H1 (cell line): ENCODE measurements at regions not wholly inside any gene's neighbourhood (a gene's known extent, or its start where the extent isn't known, plus 50 kb on each side); places are given as distances from the start of the nearest gene placed in this dataset.

Experiments used
- CTCF ChIA-PET: fragments of 300-600 bp; sonication (Branson Sonifier 250); formaldehyde crosslinking; loops from one replicate; lab custom pipeline; 2021; ENCODE audit not compliant: partially characterized antibody; lab: Charles Lee
- POLR2A ChIA-PET: fragments of 300-600 bp; sonication (Branson Sonifier 250); formaldehyde crosslinking; loops from one replicate; lab custom pipeline; 2021; ENCODE audit warnings: inconsistent platforms; ENCODE audit not compliant: partially characterized antibody; lab: Charles Lee
- DNase-seq, 2 experiments: peaks; one replicate each; pipeline versions ENCODE4 v3.0.0 to v3.0.0-alpha.2; 2010 to 2022; ENCODE audit warnings: low spot score in 2 of 2, low read depth in 1 of 2, mixed read lengths in 1 of 2
- FAIRE-seq: peaks from 2 replicates; lab custom pipeline; 2011; peaks lifted over from hg19 to GRCh38; lab: Jason Lieb, UNC
- H2AFZ ChIP-seq: 2 replicates; pipeline ENCODE4 v1.8.1; 2012; ENCODE audit warnings: low read length, inconsistent platforms
- H2AK5ac ChIP-seq: 2 replicates; pipeline ENCODE4 v1.6.1; 2013; ENCODE audit warnings: low read depth, low read length
- H2BK120ac ChIP-seq: replicated peaks from 2 replicates; pipeline ENCODE3; 2013; ENCODE audit warnings: low read depth, low read length, inconsistent platforms
- H2BK12ac ChIP-seq: 2 replicates; pipeline ENCODE4 v1.6.1; 2013; ENCODE audit warnings: low read depth, low read length
- H2BK15ac ChIP-seq: 2 replicates; pipeline ENCODE4 v1.6.1; 2013; ENCODE audit warnings: low read length
- H2BK20ac ChIP-seq: 2 replicates; pipeline ENCODE4 v1.6.1; 2013; ENCODE audit warnings: low read length
- H2BK5ac ChIP-seq: 2 replicates; pipeline ENCODE4 v1.6.1; 2013; ENCODE audit warnings: low read depth, low read length
- H3K14ac ChIP-seq: 2 replicates; pipeline ENCODE4 v1.6.1; 2013; ENCODE audit warnings: inconsistent platforms; ENCODE audit not compliant: insufficient read length
- H3K18ac ChIP-seq: 2 replicates; pipeline ENCODE4 v1.6.1; 2013; ENCODE audit warnings: low read length; ENCODE audit errors: extremely low read depth
- H3K23ac ChIP-seq: 2 replicates; pipeline ENCODE4 v1.6.1; 2013; ENCODE audit warnings: inconsistent platforms; ENCODE audit not compliant: insufficient read length
- H3K23me2 ChIP-seq: 2 replicates; pipeline ENCODE4 v1.6.1; 2013; ENCODE audit warnings: low read depth, low read length
- H3K27ac ChIP-seq: 2 replicates; pipeline ENCODE4 v1.6.1; 2011; ENCODE audit warnings: low read depth, low read length, inconsistent platforms
- H3K27me3 ChIP-seq, 4 experiments: replicated peaks in 1 of 4; 1 replicate in 1 of 4; 2 replicates in 3 of 4; pipeline versions ENCODE4 v1.6.1 to v1.8.1; 2011 to 2013; ENCODE audit warnings: low read length in 3 of 4, mild to moderate bottlenecking in 3 of 4, inconsistent platforms in 2 of 4, mixed read lengths in 2 of 4, moderate library complexity in 1 of 4; ENCODE audit not compliant: control insufficient read depth in 3 of 4, insufficient read depth in 3 of 4; ENCODE audit errors: extremely low read depth in 1 of 4
- H3K36me3 ChIP-seq, 4 experiments: 2 replicates each; pipeline versions ENCODE4 v1.6.1 to v1.8.1; 2011 to 2013; ENCODE audit warnings: mild to moderate bottlenecking in 4 of 4, low read length in 3 of 4, moderate library complexity in 2 of 4, control low read depth in 1 of 4, inconsistent platforms in 1 of 4; ENCODE audit not compliant: insufficient read depth in 4 of 4, control insufficient read depth in 2 of 4
- H3K4ac ChIP-seq: replicated peaks from 2 replicates; pipeline ENCODE3; 2013; ENCODE audit warnings: low read length, low read depth, mixed read lengths, inconsistent platforms; ENCODE audit not compliant: insufficient read length
- H3K4me1 ChIP-seq, 4 experiments: replicated peaks in 1 of 4; 1 replicate in 1 of 4; 2 replicates in 3 of 4; pipeline versions ENCODE4 v1.6.1 to v1.8.1; 2011 to 2013; ENCODE audit warnings: low read length in 3 of 4, inconsistent platforms in 2 of 4, mixed read lengths in 1 of 4; ENCODE audit not compliant: insufficient read depth in 4 of 4, control insufficient read depth in 3 of 4
- H3K4me2 ChIP-seq, 2 experiments: 2 replicates each; pipeline versions ENCODE4 v1.6.1 to v1.8.1; 2011 to 2013; ENCODE audit warnings: low read depth in 2 of 2, low read length in 2 of 2, control low read depth in 1 of 2, inconsistent platforms in 1 of 2, mild to moderate bottlenecking in 1 of 2; ENCODE audit not compliant: insufficient read depth in 1 of 2
- H3K4me3 ChIP-seq, 4 experiments: fragments of 200-600, 300-600 bp in 1 of 4; sonication (generic), shearing (Covaris generic), sonication (Bioruptor Twin) in 1 of 4; 2 replicates each; pipeline versions ENCODE4 v1.5.1 to v1.8.1; 2011 to 2016; ENCODE audit warnings: low read length in 4 of 4, low read depth in 3 of 4, control low read depth in 2 of 4, inconsistent platforms in 2 of 4, mild to moderate bottlenecking in 2 of 4, mixed read lengths in 1 of 4, moderate library complexity in 1 of 4; ENCODE audit not compliant: insufficient read depth in 2 of 4; ENCODE audit errors: extremely low read depth in 1 of 4
- H3K56ac ChIP-seq: replicated peaks from 2 replicates; pipeline ENCODE3; 2013; ENCODE audit warnings: low read depth, mild to moderate bottlenecking, mixed read lengths, low read length, inconsistent platforms; ENCODE audit not compliant: insufficient read length
- H3K79me1 ChIP-seq: 2 replicates; pipeline ENCODE4 v1.6.1; 2013; ENCODE audit warnings: low read depth, low read length, control low read depth
- H3K79me2 ChIP-seq, 2 experiments: 2 replicates each; pipeline versions ENCODE4 v1.6.1 to v1.8.1; 2012 to 2013; ENCODE audit warnings: low read length in 2 of 2, mild to moderate bottlenecking in 2 of 2, inconsistent platforms in 1 of 2; ENCODE audit not compliant: insufficient read depth in 2 of 2, control insufficient read depth in 1 of 2
- H3K9ac ChIP-seq, 4 experiments: replicated peaks in 1 of 4; 1 replicate in 1 of 4; 2 replicates in 3 of 4; pipeline versions ENCODE4 v1.6.1 to v1.8.1; 2011 to 2013; ENCODE audit warnings: low read depth in 3 of 4, low read length in 3 of 4, control low read depth in 2 of 4, mild to moderate bottlenecking in 2 of 4, moderate library complexity in 2 of 4, inconsistent platforms in 1 of 4; ENCODE audit errors: extremely low read depth in 1 of 4
- H3K9me3 ChIP-seq, 2 experiments: 2 replicates each; pipeline versions ENCODE4 v1.6.1 to v1.8.1; 2012 to 2013; ENCODE audit warnings: mild to moderate bottlenecking in 2 of 2, moderate library complexity in 2 of 2, control low read depth in 1 of 2, inconsistent platforms in 1 of 2, low read depth in 1 of 2, low read length in 1 of 2, mixed read lengths in 1 of 2; ENCODE audit not compliant: insufficient read depth in 2 of 2
- H4K20me1 ChIP-seq, 2 experiments: replicated peaks in 1 of 2; 2 replicates each; pipeline versions ENCODE3 to v1.8.1; 2011 to 2013; ENCODE audit warnings: inconsistent platforms in 2 of 2, low read length in 2 of 2, mild to moderate bottlenecking in 1 of 2; ENCODE audit not compliant: insufficient read depth in 2 of 2, control insufficient read depth in 1 of 2
- H4K5ac ChIP-seq: 2 replicates; pipeline ENCODE4 v1.6.1; 2013; ENCODE audit warnings: low read length, low read depth, mixed read lengths, inconsistent platforms; ENCODE audit not compliant: insufficient read length
- H4K8ac ChIP-seq: 2 replicates; pipeline ENCODE4 v1.8.0; 2013; ENCODE audit warnings: mild to moderate bottlenecking, moderate library complexity, low read length, inconsistent platforms; ENCODE audit not compliant: insufficient read depth; ENCODE audit errors: extremely low read depth
- H4K91ac ChIP-seq: replicated peaks from 2 replicates; pipeline ENCODE3; 2013; ENCODE audit warnings: low read length, mixed read lengths, inconsistent platforms; ENCODE audit not compliant: insufficient read length
- EP300 ChIP-seq, 2 experiments: IDR thresholded peaks; 1 replicate in 1 of 2; 2 replicates in 1 of 2; pipeline ENCODE4 v1.6.1; 2011 to 2012; ENCODE audit warnings: low read depth in 2 of 2, low read length in 2 of 2, mild to moderate bottlenecking in 2 of 2, borderline replicate concordance in 1 of 2, inconsistent platforms in 1 of 2, moderate library complexity in 1 of 2
- GABPA ChIP-seq: IDR thresholded peaks from 2 replicates; pipeline ENCODE4 v1.6.1; 2011; ENCODE audit warnings: mild to moderate bottlenecking, low read length, moderate library complexity, borderline replicate concordance; ENCODE audit not compliant: insufficient read depth
- JUN ChIP-seq: IDR thresholded peaks from 2 replicates; pipeline ENCODE4 v1.6.1; 2011; ENCODE audit warnings: low read depth, mild to moderate bottlenecking, improper control_type of control experiment, low read length
- SAP30 ChIP-seq: fragments of 300-600 bp; sonication (generic); IDR thresholded peaks from 2 replicates; pipeline ENCODE4 v1.7.1; 2012; ENCODE audit warnings: low read length, moderate library complexity, mild to moderate bottlenecking, inconsistent platforms; ENCODE audit not compliant: insufficient read depth, insufficient replicate concordance
- SP4 ChIP-seq: IDR thresholded peaks from 2 replicates; pipeline ENCODE4 v1.6.1; 2012; ENCODE audit warnings: low read length, inconsistent platforms
- WGBS, 2 experiments: shearing (Covaris generic) in 1 of 2; methylation state at CpG; one replicate each; pipeline versions ENCODE4 v1.1.6 to v1.1.7; 2013 to 2015; ENCODE audit warnings: low lambda C conversion rate in 2 of 2, mixed read lengths in 2 of 2, inconsistent platforms in 1 of 2, low coverage in 1 of 2, missing lambda C conversion rate in 1 of 2; ENCODE audit not compliant: insufficient replicate concordance in 2 of 2, insufficient coverage in 1 of 2, insufficient read length in 1 of 2; ENCODE audit errors: extremely low coverage in 1 of 2, missing lambda C conversion rate in 1 of 2; 5-methylcytosine and 5-hydroxymethylcytosine counted together

GRCh38 chr7:13540429-13540828 is 449.0 kb downstream of the ETV1 start:
- H3K27ac ChIP-seq: no peak overlapping the region
- H3K4ac ChIP-seq: no peak overlapping the region
- no peak overlapping the region for H2AFZ ChIP-seq
- no peaks in the 10 kb centered on the region for H3K4me1 ChIP-seq
- H3K9ac ChIP-seq: no peak overlapping the region
- no peak overlapping the region for H3K4me3 ChIP-seq
- H2BK5ac ChIP-seq: no peak overlapping the region
- H4K8ac ChIP-seq: no peak overlapping the region
- no peaks in the 10 kb centered on the region for H3K36me3 ChIP-seq
- FAIRE-seq (no peak), DNase-seq (no peak)
- POLR2A ChIA-PET: interaction anchor here (0.6 kb wide), 1 partner anchor 17 kb away, joined by 5 read pairs; no protein-coding TSS in a partner anchor
- no peak for TF ChIP-seq JUN
- no peak for TF ChIP-seq SP4
- no peak for TF ChIP-seq EP300 (IDR thresholded peaks at IDR 0.05; ENCODE audit: borderline replicate concordance in 1 of 2, low read depth in 2 of 2, low read length in 2 of 2)
- TF ChIP-seq SAP30: no peak
- no peak for TF ChIP-seq GABPA
- no peak overlapping the region for H2BK20ac ChIP-seq
- no peaks in the 10 kb centered on the region; the same call in 1 of the 2 replicates for H3K23me2 ChIP-seq
- no peak overlapping the region for H3K23ac ChIP-seq
- no peaks in the 10 kb centered on the region for H3K9me3 ChIP-seq
- H2AK5ac ChIP-seq: no peak overlapping the region
- CTCF ChIA-PET: interaction anchor here (0.6 to 1.5 kb wide), 2 partner anchors 15 to 603 kb away, joined by 3 to 5 read pairs; no protein-coding TSS in a partner anchor
- H3K27me3 ChIP-seq: no peaks in the 10 kb centered on the region
- H3K56ac ChIP-seq: no peak overlapping the region
- no peak overlapping the region for H4K91ac ChIP-seq
- H3K79me1 ChIP-seq: no peaks in the 10 kb centered on the region
- no peak overlapping the region for H4K5ac ChIP-seq
- H2BK15ac ChIP-seq: no peak overlapping the region
- 100% methylated on average over 1 of the region's 1 CpG; no CpG with 5 or more reads in 1 of the 2 experiments for WGBS, 2 experiments
- no peak overlapping the region for H2BK120ac ChIP-seq
- H3K14ac ChIP-seq: no peak overlapping the region
- no peaks in the 10 kb centered on the region for H4K20me1 ChIP-seq
- H2BK12ac ChIP-seq: no peak overlapping the region
- H3K18ac ChIP-seq: no peak overlapping the region
- no peaks in the 10 kb centered on the region for H3K79me2 ChIP-seq
- H3K4me2 ChIP-seq: no peak overlapping the region
